ENCODE measurements at regions not wholly inside any gene's neighbourhood (a gene's known extent, or its start where the extent isn't known, plus 50 kb on each side); places are given as distances from the start of the nearest gene placed in this dataset.

DNA sequence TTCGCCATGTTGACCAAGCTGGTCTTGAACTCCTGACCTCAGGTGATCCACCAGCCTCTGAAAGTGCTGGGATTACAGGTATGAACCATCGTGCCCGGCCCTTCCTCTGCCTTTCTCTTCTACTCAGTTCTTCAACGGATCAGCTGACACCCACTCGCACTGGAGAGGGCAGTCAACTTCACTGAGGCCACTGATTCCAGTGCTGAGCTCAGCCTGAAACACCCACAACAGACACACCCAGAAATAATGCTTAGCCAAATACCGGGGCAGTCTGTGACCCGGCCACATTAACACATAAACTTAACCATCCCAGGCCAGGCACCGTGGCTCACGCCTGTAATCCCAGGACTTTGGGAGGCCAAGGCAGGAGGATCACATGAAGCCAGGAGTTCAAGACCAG lies 119.3 kb upstream of the CHST15 start:
- Histone ChIP-seq H3K4me3 (ENCODE audit: extremely low read depth, insufficient read depth, low read length, poor library complexity, severe bottlenecking) (no peak overlapping the region), H3K36me3 (ENCODE audit: control insufficient read depth, insufficient read depth, low read length) (no peaks in the 10 kb centered on the region), H3K27ac (ENCODE audit: low read depth, low read length, severe bottlenecking) (no peak overlapping the region), H3K4me1 (ENCODE audit: control insufficient read depth, insufficient read depth, low read length, poor library complexity, severe bottlenecking) (no peaks in the 10 kb centered on the region), H3K9me3 (ENCODE audit: control insufficient read depth, low read length) (no peaks in the 10 kb centered on the region)
- WGBS, 2 experiments (ENCODE audit: insufficient coverage in 2 of 2): 90 to 92% methylated on average over 7 to 9 of the region's 9 CpGs

DNA sequence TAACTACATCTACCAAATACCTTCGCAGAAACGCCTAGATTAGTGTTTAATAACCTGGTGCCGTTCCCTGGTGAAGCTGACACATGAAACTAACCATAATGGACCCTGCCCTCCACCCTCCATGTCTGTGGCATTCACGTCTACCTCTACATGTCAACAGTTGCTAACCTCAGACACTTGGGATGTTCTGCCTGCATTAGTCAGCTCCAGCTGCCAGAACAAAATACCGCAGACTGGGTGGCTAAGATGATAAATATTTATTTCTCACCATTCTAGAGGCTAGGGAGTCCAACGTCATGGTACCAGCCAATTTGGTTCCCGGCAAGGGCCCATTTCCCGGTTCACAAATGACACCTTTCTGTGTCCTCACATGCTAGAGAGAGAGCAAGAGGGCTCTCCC lies 118.5 kb upstream of the CHST15 start:
- no peaks in the 10 kb centered on the region for H3K36me3 ChIP-seq (ENCODE audit: control insufficient read depth, insufficient read depth, low read length)
- WGBS, 2 experiments (ENCODE audit: insufficient coverage in 2 of 2): 91 to 94% methylated on average over 6 to 8 of the region's 8 CpGs

DNA sequence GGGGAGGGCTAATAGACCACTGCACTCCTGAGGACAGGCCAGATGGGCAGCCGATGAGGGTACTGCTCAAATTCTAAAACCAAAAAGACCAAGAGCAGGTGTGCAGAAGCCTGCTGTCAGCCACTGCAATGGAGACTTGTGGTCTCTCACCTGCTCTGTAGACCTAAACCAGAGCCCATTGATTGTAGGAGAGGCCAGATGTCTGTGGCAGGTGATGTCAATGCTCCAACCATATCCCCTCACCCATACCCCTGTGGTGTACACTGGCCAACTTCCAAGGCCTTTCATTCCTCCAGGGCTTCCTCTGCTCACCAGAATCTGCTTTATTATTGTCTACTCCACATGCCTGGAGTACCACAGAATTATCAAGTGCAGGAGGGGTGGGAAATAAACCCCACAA lies 116.9 kb upstream of the CHST15 start:
- H3K4me3 ChIP-seq (ENCODE audit: extremely low read depth, insufficient read depth, low read length, poor library complexity, severe bottlenecking): no peak overlapping the region
- no peaks in the 10 kb centered on the region for H3K36me3 ChIP-seq (ENCODE audit: control insufficient read depth, insufficient read depth, low read length)
- WGBS, 2 experiments (ENCODE audit: insufficient coverage in 2 of 2): 78 to 100% methylated on average over 1 of the region's 1 CpG
- no peaks in the 10 kb centered on the region for H3K9me3 ChIP-seq (ENCODE audit: control insufficient read depth, low read length)
- no peak overlapping the region for H3K27ac ChIP-seq (ENCODE audit: low read depth, low read length, severe bottlenecking)
- no peaks in the 10 kb centered on the region for H3K4me1 ChIP-seq (ENCODE audit: control insufficient read depth, insufficient read depth, low read length, poor library complexity, severe bottlenecking)

More for the DNA sequence above, 118.5 kb upstream of the CHST15 start:
- Histone ChIP-seq H3K9me3 (ENCODE audit: control insufficient read depth, low read length) (no peaks in the 10 kb centered on the region), H3K27ac (ENCODE audit: low read depth, low read length, severe bottlenecking) (no peak overlapping the region), H3K4me3 (ENCODE audit: extremely low read depth, insufficient read depth, low read length, poor library complexity, severe bottlenecking) (no peak overlapping the region), H3K4me1 (ENCODE audit: control insufficient read depth, insufficient read depth, low read length, poor library complexity, severe bottlenecking) (no peaks in the 10 kb centered on the region)

DNA sequence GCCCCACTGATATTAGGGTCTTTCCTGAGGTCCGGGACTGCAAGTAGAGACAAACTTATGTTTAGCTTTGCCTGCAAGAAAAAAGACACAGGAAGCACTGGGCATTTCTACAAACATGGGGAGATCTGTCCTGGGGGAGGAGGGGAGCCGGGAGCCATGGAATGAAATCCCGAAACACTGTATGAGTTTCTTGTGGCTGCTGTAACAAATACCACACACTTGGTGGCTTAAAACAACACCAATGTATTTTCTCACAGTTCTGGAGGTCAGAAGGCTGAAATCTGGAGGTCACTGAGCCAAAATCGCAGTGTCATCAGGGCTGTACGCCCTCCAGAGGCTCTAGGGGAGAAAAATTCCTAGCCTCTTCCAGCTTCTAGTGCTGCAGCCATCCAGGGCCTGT lies 114.0 kb upstream of the CHST15 start:
- Histone ChIP-seq H3K36me3 (ENCODE audit: control insufficient read depth, insufficient read depth, low read length) (no peaks in the 10 kb centered on the region), H3K4me1 (ENCODE audit: control insufficient read depth, insufficient read depth, low read length, poor library complexity, severe bottlenecking) (no peaks in the 10 kb centered on the region), H3K9me3 (ENCODE audit: control insufficient read depth, low read length) (no peaks in the 10 kb centered on the region), H3K4me3 (ENCODE audit: extremely low read depth, insufficient read depth, low read length, poor library complexity, severe bottlenecking) (no peak overlapping the region), H3K27ac (ENCODE audit: low read depth, low read length, severe bottlenecking) (no peak overlapping the region)
- 79 to 82% methylated on average over 3 to 4 of the region's 5 CpGs for WGBS, 2 experiments (ENCODE audit: insufficient coverage in 2 of 2)

DNA sequence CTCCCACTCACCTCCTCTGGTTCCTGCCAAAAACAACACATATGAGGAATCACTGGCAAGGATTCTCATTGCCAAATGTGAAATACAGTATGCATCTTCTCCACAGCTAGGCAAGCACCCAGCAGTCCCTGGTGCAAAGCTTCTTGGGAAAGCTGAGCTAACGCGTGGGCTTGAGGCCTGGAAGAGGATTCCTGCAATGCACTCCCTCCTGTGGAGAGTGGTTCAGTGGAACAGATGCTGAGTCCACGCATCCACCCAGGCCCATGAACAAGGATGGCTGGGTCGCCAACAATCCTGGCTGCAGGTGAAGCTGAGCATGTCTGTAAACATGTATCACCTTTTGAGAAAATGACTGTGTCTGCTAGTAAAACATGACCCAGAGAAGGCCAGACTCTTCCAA lies 113.2 kb upstream of the CHST15 start:
- Histone ChIP-seq H3K9me3 (ENCODE audit: control insufficient read depth, low read length) (no peaks in the 10 kb centered on the region), H3K27ac (ENCODE audit: low read depth, low read length, severe bottlenecking) (no peak overlapping the region), H3K4me1 (ENCODE audit: control insufficient read depth, insufficient read depth, low read length, poor library complexity, severe bottlenecking) (no peaks in the 10 kb centered on the region), H3K36me3 (ENCODE audit: control insufficient read depth, insufficient read depth, low read length) (no peaks in the 10 kb centered on the region), H3K4me3 (ENCODE audit: extremely low read depth, insufficient read depth, low read length, poor library complexity, severe bottlenecking) (no peak overlapping the region)
- 85 to 91% methylated on average over 4 of the region's 4 CpGs for WGBS, 2 experiments (ENCODE audit: insufficient coverage in 2 of 2)

DNA sequence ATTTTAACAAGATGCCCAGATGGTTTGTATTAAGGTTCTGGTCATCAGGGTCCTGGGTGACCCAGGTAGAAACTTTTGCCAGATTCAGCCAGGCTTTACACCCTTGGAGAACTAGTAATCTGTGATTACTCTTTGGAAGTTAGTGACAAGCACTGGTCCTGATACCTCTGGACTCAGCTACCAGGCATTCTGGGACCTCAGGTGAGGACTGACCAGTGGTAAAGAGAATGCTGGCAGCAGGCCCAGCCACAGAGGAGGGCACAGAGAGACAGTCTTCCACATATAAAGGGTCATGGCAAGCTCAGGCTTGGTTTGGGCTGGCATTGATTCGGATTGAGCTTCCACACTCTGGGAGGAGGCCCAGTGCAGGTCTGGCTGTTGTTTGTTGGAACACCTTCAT lies 112.0 kb upstream of the CHST15 start:
- no peaks in the 10 kb centered on the region for H3K4me1 ChIP-seq (ENCODE audit: control insufficient read depth, insufficient read depth, low read length, poor library complexity, severe bottlenecking)
- no peaks in the 10 kb centered on the region for H3K9me3 ChIP-seq (ENCODE audit: control insufficient read depth, low read length)
- H3K36me3 ChIP-seq (ENCODE audit: control insufficient read depth, insufficient read depth, low read length): no peaks in the 10 kb centered on the region
- WGBS, 2 experiments (ENCODE audit: insufficient coverage in 2 of 2): 60 to 100% methylated on average over 1 of the region's 1 CpG
- H3K4me3 ChIP-seq (ENCODE audit: extremely low read depth, insufficient read depth, low read length, poor library complexity, severe bottlenecking): no peak overlapping the region
- no peak overlapping the region for H3K27ac ChIP-seq (ENCODE audit: low read depth, low read length, severe bottlenecking)

DNA sequence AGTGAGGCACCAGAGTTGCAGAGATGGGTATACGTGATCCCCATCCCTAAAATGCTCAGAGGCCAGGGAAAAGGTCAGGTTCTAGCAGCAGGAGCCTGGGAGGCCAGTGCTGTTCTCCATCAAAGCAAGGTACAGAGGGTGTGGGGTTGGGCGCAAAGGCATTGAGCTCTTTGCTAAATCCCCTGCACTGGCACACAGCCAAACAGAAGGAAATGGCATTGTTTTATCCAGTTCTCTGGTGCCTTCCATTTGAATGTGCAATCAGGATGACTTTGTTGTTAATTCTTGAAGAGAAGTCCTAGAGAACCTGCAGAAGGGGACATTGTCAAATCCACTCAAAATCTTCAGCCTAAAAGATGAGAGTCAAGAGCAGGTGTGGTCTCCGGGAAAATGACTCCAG lies 111.3 kb upstream of the CHST15 start:
- 90 to 100% methylated on average over 2 of the region's 3 CpGs for WGBS, 2 experiments (ENCODE audit: insufficient coverage in 2 of 2)
- H3K36me3 ChIP-seq (ENCODE audit: control insufficient read depth, insufficient read depth, low read length): no peaks in the 10 kb centered on the region
- H3K9me3 ChIP-seq (ENCODE audit: control insufficient read depth, low read length): no peaks in the 10 kb centered on the region
- no peak overlapping the region for H3K4me3 ChIP-seq (ENCODE audit: extremely low read depth, insufficient read depth, low read length, poor library complexity, severe bottlenecking)
- H3K27ac ChIP-seq (ENCODE audit: low read depth, low read length, severe bottlenecking): no peak overlapping the region
- no peaks in the 10 kb centered on the region for H3K4me1 ChIP-seq (ENCODE audit: control insufficient read depth, insufficient read depth, low read length, poor library complexity, severe bottlenecking)

DNA sequence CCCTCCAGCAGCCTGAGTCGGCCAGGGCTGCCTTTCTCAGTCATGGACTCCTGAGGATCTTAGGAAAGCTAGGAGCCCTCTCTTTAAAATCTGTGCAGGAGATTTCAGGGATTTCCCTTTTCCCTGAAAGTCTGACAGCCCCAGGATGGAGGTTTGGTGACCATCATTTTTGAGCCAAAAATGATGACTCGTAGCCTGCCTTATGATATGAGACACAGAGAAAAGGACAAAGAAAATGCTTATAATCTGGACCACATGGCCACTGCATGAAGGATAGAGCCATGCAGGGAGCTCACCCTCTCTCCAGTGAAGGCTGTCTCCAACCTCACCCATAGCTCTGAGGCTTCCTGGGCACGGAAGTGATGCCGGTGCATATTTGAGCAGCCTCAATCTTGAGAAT lies 106.6 kb upstream of the CHST15 start:
- Histone ChIP-seq H3K36me3 (ENCODE audit: control insufficient read depth, insufficient read depth, low read length) (no peaks in the 10 kb centered on the region), H3K27ac (ENCODE audit: low read depth, low read length, severe bottlenecking) (no peak overlapping the region), H3K4me3 (ENCODE audit: extremely low read depth, insufficient read depth, low read length, poor library complexity, severe bottlenecking) (no peak overlapping the region), H3K4me1 (ENCODE audit: control insufficient read depth, insufficient read depth, low read length, poor library complexity, severe bottlenecking) (no peaks in the 10 kb centered on the region), H3K9me3 (ENCODE audit: control insufficient read depth, low read length) (no peaks in the 10 kb centered on the region)
- WGBS, 2 experiments (ENCODE audit: insufficient coverage in 2 of 2): 91 to 100% methylated on average over 1 to 3 of the region's 4 CpGs

DNA sequence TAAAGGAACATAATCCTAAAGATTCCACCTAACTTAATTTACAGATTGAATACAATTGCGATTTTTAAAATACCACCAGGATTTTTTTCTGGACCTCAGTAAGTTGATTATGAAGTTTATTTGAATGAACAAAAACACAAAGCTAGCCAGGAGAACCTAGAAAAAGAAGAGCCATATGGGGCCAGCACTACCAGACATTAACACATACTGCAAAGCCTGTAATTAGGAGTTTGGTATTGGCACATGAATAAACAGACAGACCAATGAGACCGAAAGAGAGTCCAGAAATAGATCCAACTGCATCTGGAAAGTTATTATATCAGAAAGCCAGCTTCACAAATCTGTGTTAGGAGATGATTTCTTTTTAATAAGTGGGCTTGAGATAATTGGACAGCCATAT lies 105.5 kb upstream of the CHST15 start:
- Histone ChIP-seq H3K9me3 (ENCODE audit: control insufficient read depth, low read length) (no peaks in the 10 kb centered on the region), H3K27ac (ENCODE audit: low read depth, low read length, severe bottlenecking) (no peak overlapping the region), H3K36me3 (ENCODE audit: control insufficient read depth, insufficient read depth, low read length) (no peaks in the 10 kb centered on the region), H3K4me3 (ENCODE audit: extremely low read depth, insufficient read depth, low read length, poor library complexity, severe bottlenecking) (no peak overlapping the region), H3K4me1 (ENCODE audit: control insufficient read depth, insufficient read depth, low read length, poor library complexity, severe bottlenecking) (no peaks in the 10 kb centered on the region)
- whole genome bisulfite sequencing, 2 experiments (ENCODE audit: insufficient coverage in 2 of 2): 86 to 100% methylated on average over 1 of the region's 2 CpGs

DNA sequence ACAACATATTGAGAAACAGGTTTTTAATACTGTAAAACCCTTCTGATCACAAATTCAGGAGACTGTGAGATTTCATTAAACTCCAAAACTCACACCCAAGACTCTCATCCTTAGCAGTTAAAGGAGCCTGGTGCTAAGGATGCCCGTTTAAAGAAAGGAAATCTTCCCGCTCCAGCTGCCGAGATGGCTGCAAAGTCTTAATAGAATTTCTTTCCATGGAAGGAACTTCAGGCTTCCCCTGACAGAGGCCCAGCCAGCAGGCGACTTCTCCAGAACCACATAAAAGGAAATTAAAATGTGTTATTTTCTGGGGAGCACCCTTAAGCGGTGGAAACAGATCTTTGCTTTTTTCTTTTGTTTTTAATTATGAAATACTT lies 104.7 kb upstream of the CHST15 start:
- Histone ChIP-seq H3K27ac (ENCODE audit: low read depth, low read length, severe bottlenecking) (no peak overlapping the region), H3K36me3 (ENCODE audit: control insufficient read depth, insufficient read depth, low read length) (no peaks in the 10 kb centered on the region), H3K4me1 (ENCODE audit: control insufficient read depth, insufficient read depth, low read length, poor library complexity, severe bottlenecking) (no peaks in the 10 kb centered on the region), H3K4me3 (ENCODE audit: extremely low read depth, insufficient read depth, low read length, poor library complexity, severe bottlenecking) (no peak overlapping the region), H3K9me3 (ENCODE audit: control insufficient read depth, low read length) (no peaks in the 10 kb centered on the region)
- WGBS, 2 experiments (ENCODE audit: insufficient coverage in 2 of 2): 74 to 90% methylated on average over 3 of the region's 5 CpGs

DNA sequence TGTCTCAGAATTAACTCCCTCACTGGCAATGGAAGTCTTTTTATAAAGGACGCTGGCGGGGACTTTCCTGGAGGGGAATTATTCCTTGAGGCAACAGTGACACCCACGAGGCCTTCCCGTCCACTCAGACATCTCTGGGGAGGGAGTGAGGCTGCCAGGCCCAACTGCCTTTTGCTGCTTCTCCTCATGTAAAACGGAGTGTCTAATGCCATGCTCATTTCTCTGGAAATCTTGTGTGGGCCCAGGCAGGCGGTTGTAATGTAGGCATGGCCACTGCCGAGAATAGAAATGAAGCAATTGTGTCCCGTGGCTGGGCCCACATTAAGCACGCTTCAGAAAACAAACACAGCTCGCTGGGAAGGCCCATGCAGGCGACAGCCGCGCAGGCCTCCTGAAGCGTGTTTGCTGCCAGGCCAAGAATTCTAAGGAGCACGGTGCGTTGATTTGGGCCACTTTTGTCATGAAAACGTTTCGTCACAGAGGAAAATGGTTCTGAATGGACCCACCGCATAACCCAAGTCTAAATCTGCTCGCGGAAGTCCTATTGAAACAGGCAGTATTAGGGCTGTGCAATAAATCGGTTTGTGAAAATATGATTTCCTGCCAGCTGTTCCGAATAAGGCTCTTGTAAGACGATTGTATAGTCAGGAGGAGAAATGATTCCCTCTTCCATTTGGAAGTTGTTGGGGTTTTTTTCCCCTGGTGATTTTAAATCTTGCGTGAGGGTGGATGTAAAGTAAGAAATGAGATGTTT lies 104.2 kb upstream of the CHST15 start:
- Histone ChIP-seq H3K9me3 (ENCODE audit: control insufficient read depth, low read length) (no peaks in the 10 kb centered on the region), H3K36me3 (ENCODE audit: control insufficient read depth, insufficient read depth, low read length) (no peaks in the 10 kb centered on the region), H3K4me1 (ENCODE audit: control insufficient read depth, insufficient read depth, low read length, poor library complexity, severe bottlenecking) (no peaks in the 10 kb centered on the region), H3K4me3 (ENCODE audit: extremely low read depth, insufficient read depth, low read length, poor library complexity, severe bottlenecking) (no peak overlapping the region), H3K27ac (ENCODE audit: low read depth, low read length, severe bottlenecking) (no peak overlapping the region)
- 91 to 94% methylated on average over 22 to 23 of the region's 25 CpGs for WGBS, 2 experiments (ENCODE audit: insufficient coverage in 2 of 2)

Data from mesodermal cell (in vitro differentiated cells).